Posterior cingulate gyrus (tissue), 11 donors: ENCODE measurements at regions not wholly inside any gene's neighbourhood (a gene's known extent, or its start where the extent isn't known, plus 50 kb on each side); places are given as distances from the start of the nearest gene placed in this dataset.

ENCODE experiments used
- DNase-seq, 10 donors: peaks; one replicate each; pipeline versions ENCODE4 v3.0.0 to v3.0.0-alpha.2; 2020 to 2021; ENCODE audit warnings: mixed read lengths in 3 of 10
- intact Hi-C: fragments of 100-400 bp; cut with DNase I; formaldehyde crosslinking; loops from one replicate; pipeline ENCODE4 v1.15.1; 2023

GRCh38 chr2:114063346-114063745, 173.5 kb downstream of the ACTR3 start:
- intact Hi-C loops, result no loop called here
- no peak for DNase-seq

- intact Hi-C loops, result no loop called here
- DNase-seq, result no peak
These were observed 175.8 kb downstream of the ACTR3 start for GRCh38 chr2:114065731-114066130.

GRCh38 chr2:114066186-114066747, 176.4 kb downstream of the ACTR3 start:
- DNase-seq, result no peak
- intact Hi-C loops, result no loop called here

GRCh38 chr2:114068438-114068837, 178.5 kb downstream of the ACTR3 start:
- intact Hi-C loops, result no loop called here
- no peak for DNase-seq

GRCh38 chr2:114076961-114077360, 187.1 kb downstream of the ACTR3 start:
- no peak for DNase-seq
- intact Hi-C loops, result no loop called here

- no peak for DNase-seq
- intact Hi-C loops, result no loop called here
These were observed 189.6 kb downstream of the ACTR3 start for GRCh38 chr2:114079366-114080004.

GRCh38 chr2:114082731-114083433, 193.0 kb downstream of the ACTR3 start:
- intact Hi-C loops, result no loop called here
- DNase-seq, result peak in 1 of 10 donors; percentile 16

GRCh38 chr2:114083717-114084387, 194.0 kb downstream of the ACTR3 start:
- intact Hi-C loops, result no loop called here
- no peak for DNase-seq

- intact Hi-C loops, result no loop called here
- DNase-seq, result no peak
These were observed 195.3 kb downstream of the ACTR3 start for GRCh38 chr2:114085238-114085637.

GRCh38 chr2:114085992-114086391, 196.1 kb downstream of the ACTR3 start:
- DNase-seq, result no peak
- intact Hi-C loops, result no loop called here

- no peak for DNase-seq
- intact Hi-C loops, result no loop called here
These were observed 199.9 kb downstream of the ACTR3 start for GRCh38 chr2:114089636-114090319.

GRCh38 chr2:114091010-114091409, 201.1 kb downstream of the ACTR3 start:
- no peak for DNase-seq
- intact Hi-C loops, result no loop called here

GRCh38 chr2:114108249-114108648, 218.4 kb downstream of the ACTR3 start:
- intact Hi-C loops, result no loop called here
- DNase-seq, result no peak

- intact Hi-C loops, result no loop called here
- no peak for DNase-seq
These were observed 219.0 kb downstream of the ACTR3 start for GRCh38 chr2:114108824-114109416.

- DNase-seq, result no peak
- intact Hi-C loops, result no loop called here
These were observed 221.4 kb downstream of the ACTR3 start for GRCh38 chr2:114111329-114111728.

- no peak for DNase-seq
- intact Hi-C loops, result no loop called here
These were observed 223.6 kb downstream of the ACTR3 start for GRCh38 chr2:114113518-114113917.

- intact Hi-C loops, result no loop called here
- peak in 1 of 10 donors; percentile 17 for DNase-seq
These were observed 228.2 kb downstream of the ACTR3 start for GRCh38 chr2:114118088-114118487.

GRCh38 chr2:114119862-114120261, 230.0 kb downstream of the ACTR3 start:
- intact Hi-C loops, result no loop called here
- no peak for DNase-seq

GRCh38 chr2:114122930-114123329, 233.0 kb downstream of the ACTR3 start:
- no peak for DNase-seq
- intact Hi-C loops, result no loop called here

- intact Hi-C loops, result no loop called here
- no peak for DNase-seq
These were observed 234.0 kb downstream of the ACTR3 start for GRCh38 chr2:114123925-114124324.

- intact Hi-C loops, result no loop called here
- no peak for DNase-seq
These were observed 237.5 kb downstream of the ACTR3 start for GRCh38 chr2:114127372-114127771.
